ENCODE measurements at regions not wholly inside any gene's neighbourhood (a gene's known extent, or its start where the extent isn't known, plus 50 kb on each side); places are given as distances from the start of the nearest gene placed in this dataset.

GRCh38 chr10:123462756-123463155 is 203.4 kb upstream of the GPR26 start:
- Histone ChIP-seq H2BK12ac (ENCODE audit: insufficient read length, low read depth, low read length) (no peak overlapping the region), H4K5ac (ENCODE audit: insufficient read length, low read depth, low read length) (no peak overlapping the region), H3K9me3 (ENCODE audit: control insufficient read depth, low read depth, low read length) (no peaks in the 10 kb centered on the region), H3K79me1 (ENCODE audit: insufficient read depth, low read depth, low read length, poor library complexity, severe bottlenecking) (no peaks in the 10 kb centered on the region), H3K4me2 (ENCODE audit: insufficient read depth, insufficient read length, low read length) (no peak overlapping the region), H4K20me1 (ENCODE audit: control insufficient read depth, insufficient read depth, insufficient read length) (no peaks in the 10 kb centered on the region), H2AFZ (ENCODE audit: low read length) (no peak overlapping the region), H3K9ac (ENCODE audit: extremely low read depth, insufficient read length, low read length) (no peak overlapping the region), H2BK5ac (ENCODE audit: insufficient read length, low read length) (no peak overlapping the region), H3K23ac (ENCODE audit: insufficient read length, low read depth, low read length) (no peak overlapping the region), H4K91ac (ENCODE audit: insufficient read length, low read depth, low read length) (no peak overlapping the region), H2BK15ac (ENCODE audit: low read depth, low read length) (no peak overlapping the region), H3K4ac (ENCODE audit: low read depth, low read length) (no peak overlapping the region), H3K56ac (ENCODE audit: insufficient read length, low read depth, low read length) (no peak overlapping the region), H2AK5ac (ENCODE audit: insufficient read length, low read length) (no peak overlapping the region), H3K27me3 (ENCODE audit: insufficient read depth, low read length) (no peaks in the 10 kb centered on the region), H2BK20ac (ENCODE audit: low read depth, low read length, poor library complexity, severe bottlenecking) (no peak overlapping the region), H3K14ac (ENCODE audit: insufficient read depth, low read length) (no peak overlapping the region), H4K8ac (replicated peaks; ENCODE audit: insufficient read length, low read depth, low read length) (no peak overlapping the region), H3K4me1 (ENCODE audit: insufficient read depth, low read length) (peaks cover 8% of the 10 kb centered on the region; the same call in 1 of the 2 replicates), H3K23me2 (ENCODE audit: insufficient read length, low read depth, low read length, poor library complexity, severe bottlenecking) (no peaks in the 10 kb centered on the region), H2BK120ac (ENCODE audit: low read depth, low read length, poor library complexity, severe bottlenecking) (no peak overlapping the region), H3K18ac (ENCODE audit: insufficient read length, low read depth, low read length) (no peak overlapping the region), H3K79me2 (ENCODE audit: insufficient read depth, low read length) (no peaks in the 10 kb centered on the region), H3K27ac (ENCODE audit: insufficient read length, low read depth, low read length) (no peak overlapping the region), H3T11ph (ENCODE audit: low read length) (no peak overlapping the region)
- Mint-ChIP-seq H3K36me3 (ENCODE audit: insufficient read depth in 1 of 3, low read depth in 3 of 3) (no peaks in the 10 kb centered on the region), H3K4me1 (peaks cover 56 to 62% of the 10 kb centered on the region in 2 experiments), H3K9me3 (no peaks in the 10 kb centered on the region), H3K27ac (0 out of 7 replicates have a peak overlapping the region, but pooled peaks of 1 of the 3 experiments have one; percentile 20), H3K4me3 (no peak overlapping the region), H3K27me3 (ENCODE audit: low read depth) (no peaks in the 10 kb centered on the region; the same call in 1 of the 2 replicates)
- no peak for DNase-seq
- WGBS (ENCODE audit: extremely low coverage, insufficient read length, low lambda C conversion rate): no CpG with 5 or more reads among the region's 4 CpGs
- no peak for TF ChIP-seq CTCF (conservative IDR thresholded peaks at IDR 0.05)

Data from H9 (cell line).